Activated CD4-positive, alpha-beta T cell treated with anti-CD3 and anti-CD28 coated beads, Interleukin-2, amount 10 ng/mL, durations not matched to agents 24 days and 14 days (primary cell): ENCODE measurements at regions not wholly inside any gene's neighbourhood (a gene's known extent, or its start where the extent isn't known, plus 50 kb on each side); places are given as distances from the start of the nearest gene placed in this dataset.

Source experiments
- DNase-seq: peaks from one replicate; pipeline ENCODE4 v3.0.0; 2022
- H3K27ac Mint-ChIP-seq: one replicate; pipeline ENCODE4 v1.8.0; 2022; ENCODE audit warnings: mild to moderate bottlenecking, mixed read lengths
- H3K27me3 Mint-ChIP-seq: one replicate; pipeline ENCODE4 v1.8.0; 2022; ENCODE audit warnings: mixed read lengths
- H3K36me3 Mint-ChIP-seq: one replicate; pipeline ENCODE4 v1.8.0; 2022; ENCODE audit warnings: low read depth, mild to moderate bottlenecking, mixed read lengths
- H3K4me1 Mint-ChIP-seq: one replicate; pipeline ENCODE4 v1.8.0; 2021; ENCODE audit warnings: mixed read lengths
- H3K4me3 Mint-ChIP-seq: one replicate; pipeline ENCODE4 v1.8.0; 2022; ENCODE audit warnings: mild to moderate bottlenecking, moderate library complexity, mixed read lengths
- H3K9me3 Mint-ChIP-seq: one replicate; pipeline ENCODE4 v1.8.0; 2021; ENCODE audit warnings: mixed read lengths
- intact Hi-C: fragments of 100-400 bp; cut with micrococcal nuclease; formaldehyde crosslinking; loops from one replicate; pipeline ENCODE4 v1.15.1; 2023

DNA sequence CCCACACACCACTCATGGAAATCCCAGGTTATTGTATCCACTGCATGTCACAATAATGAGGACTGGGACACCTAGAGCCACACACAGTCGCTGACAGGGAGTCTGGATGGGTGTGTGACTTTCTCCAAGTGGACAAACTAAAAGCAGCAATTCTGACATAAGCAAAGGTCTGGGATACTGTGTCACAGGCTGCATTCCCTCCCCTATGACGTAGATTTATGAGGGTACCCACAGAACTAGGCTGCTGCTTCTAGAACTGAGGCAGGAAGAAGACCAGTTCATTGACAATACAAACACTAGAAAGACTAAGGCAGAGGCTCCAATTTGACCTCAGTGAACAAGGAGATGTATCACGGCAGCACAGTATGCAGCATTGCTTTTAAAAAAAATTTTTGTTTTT is 63.6 kb upstream of the TBCA start:
- intact Hi-C loops, result no loop called here
- H3K9me3 Mint-ChIP-seq, result no peaks in the 10 kb centered on the region
- no peak overlapping the region for H3K27ac Mint-ChIP-seq
- H3K4me3 Mint-ChIP-seq, result no peak overlapping the region
- no peak for DNase-seq
- H3K27me3 Mint-ChIP-seq, result peaks cover 48% of the 10 kb centered on the region
- no peaks in the 10 kb centered on the region for H3K36me3 Mint-ChIP-seq
- peaks cover 3% of the 10 kb centered on the region for H3K4me1 Mint-ChIP-seq

DNA sequence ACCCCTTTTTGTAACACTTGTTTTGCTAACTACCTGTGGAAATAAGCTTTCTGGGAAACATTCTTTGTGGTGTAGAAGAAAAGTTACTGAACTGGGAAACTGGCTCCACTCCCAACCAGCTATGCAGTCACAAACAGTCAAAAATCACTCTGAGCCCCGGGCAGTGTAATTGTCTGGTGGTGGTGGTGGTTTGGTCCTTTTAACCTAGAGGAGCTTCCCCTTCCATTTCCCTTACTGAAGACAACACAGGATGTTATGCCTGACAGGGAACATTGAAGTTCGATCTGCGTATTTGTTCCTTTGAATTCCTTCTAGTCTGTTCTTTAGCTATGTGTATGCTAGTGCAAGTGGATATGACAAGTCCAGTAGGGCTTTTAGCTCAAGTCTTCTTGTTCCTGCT is 56.8 kb upstream of the TBCA start:
- Mint-ChIP-seq H3K9me3 (no peaks in the 10 kb centered on the region), H3K27me3 (peaks cover 39% of the 10 kb centered on the region), H3K27ac (no peak overlapping the region), H3K4me1 (no peaks in the 10 kb centered on the region), H3K4me3 (no peak overlapping the region), H3K36me3 (no peaks in the 10 kb centered on the region)
- DNase-seq, result no peak
- intact Hi-C loops, result no loop called here

DNA sequence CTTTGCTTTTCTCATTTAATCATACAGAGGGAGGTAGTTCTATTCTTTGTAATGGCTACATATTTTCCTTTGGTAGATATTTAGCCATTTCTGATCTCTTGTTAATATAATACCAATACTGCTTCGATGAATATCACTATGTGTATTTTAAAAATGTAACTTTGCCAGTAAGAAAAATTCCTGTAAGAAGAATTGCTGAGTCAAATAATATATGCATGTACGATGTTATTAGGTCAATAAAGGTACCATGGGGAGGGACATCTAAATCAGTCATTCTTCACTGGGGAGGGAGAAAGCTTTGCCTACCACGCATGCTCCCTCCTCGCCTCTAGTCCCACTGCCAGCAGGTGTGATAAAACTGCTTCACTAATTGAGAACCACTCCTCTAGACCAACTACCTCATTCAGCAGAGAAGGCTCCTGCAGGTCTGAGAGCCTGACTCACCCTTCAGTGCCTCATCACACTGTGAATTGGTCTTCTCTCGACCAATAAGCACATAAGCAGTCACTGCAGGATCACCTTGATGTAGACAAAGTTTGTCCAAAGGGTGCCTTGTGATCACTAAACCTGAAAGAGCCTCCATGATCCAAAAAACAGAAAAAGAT is 56.1 kb upstream of the TBCA start:
- Mint-ChIP-seq H3K36me3 (no peaks in the 10 kb centered on the region), H3K4me1 (no peaks in the 10 kb centered on the region), H3K27ac (no peak overlapping the region), H3K9me3 (no peaks in the 10 kb centered on the region), H3K27me3 (peaks cover 40% of the 10 kb centered on the region), H3K4me3 (no peak overlapping the region)
- DNase-seq, result no peak
- intact Hi-C loops, result no loop called here

DNA sequence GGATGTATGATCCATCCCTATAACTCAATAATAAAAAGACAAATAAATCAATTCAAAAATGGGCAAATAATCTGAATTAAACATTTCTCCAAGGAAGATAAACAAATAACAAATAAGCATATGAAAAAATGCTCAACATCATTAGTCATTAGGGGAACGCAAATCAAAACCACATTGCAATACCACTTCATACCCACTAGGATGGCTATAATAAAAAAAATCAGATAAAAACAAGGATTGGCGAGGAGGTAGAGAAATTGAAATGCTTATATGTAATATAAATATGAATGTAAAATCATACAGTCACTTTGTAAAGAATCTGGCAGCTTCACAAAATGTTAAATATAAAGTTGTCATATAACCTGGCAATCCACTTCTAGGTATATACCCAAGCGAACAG is 52.3 kb upstream of the TBCA start:
- H3K27ac Mint-ChIP-seq, result no peak overlapping the region
- no peak for DNase-seq
- no peaks in the 10 kb centered on the region for H3K36me3 Mint-ChIP-seq
- intact Hi-C loops, result no loop called here
- H3K4me3 Mint-ChIP-seq, result no peak overlapping the region
- H3K4me1 Mint-ChIP-seq, result no peaks in the 10 kb centered on the region
- peaks cover 42% of the 10 kb centered on the region for H3K27me3 Mint-ChIP-seq
- no peaks in the 10 kb centered on the region for H3K9me3 Mint-ChIP-seq
